ENCODE measurements at regions not wholly inside any gene's neighbourhood (a gene's known extent, or its start where the extent isn't known, plus 50 kb on each side); places are given as distances from the start of the nearest gene placed in this dataset.

- Histone ChIP-seq H4K5ac (ENCODE audit: insufficient read length, low read depth, low read length) (no peak overlapping the region), H3K56ac (ENCODE audit: insufficient read length, low read depth, low read length) (no peak overlapping the region), H3K27me3 (ENCODE audit: insufficient read depth, low read length) (no peaks in the 10 kb centered on the region), H2AFZ (ENCODE audit: low read length) (no peak overlapping the region), H2BK5ac (ENCODE audit: insufficient read length, low read length) (no peak overlapping the region), H3T11ph (ENCODE audit: low read length) (no peak overlapping the region), H2BK15ac (ENCODE audit: low read depth, low read length) (no peak overlapping the region), H3K23me2 (ENCODE audit: insufficient read length, low read depth, low read length, poor library complexity, severe bottlenecking) (no peaks in the 10 kb centered on the region), H4K8ac (replicated peaks; ENCODE audit: insufficient read length, low read depth, low read length) (no peak overlapping the region), H4K20me1 (ENCODE audit: control insufficient read depth, insufficient read depth, insufficient read length) (no peaks in the 10 kb centered on the region), H3K79me2 (ENCODE audit: insufficient read depth, low read length) (no peaks in the 10 kb centered on the region), H3K79me1 (ENCODE audit: insufficient read depth, low read depth, low read length, poor library complexity, severe bottlenecking) (no peaks in the 10 kb centered on the region), H3K9me3 (ENCODE audit: control insufficient read depth, low read depth, low read length) (no peaks in the 10 kb centered on the region), H3K4me2 (ENCODE audit: insufficient read depth, insufficient read length, low read length) (no peak overlapping the region), H3K23ac (ENCODE audit: insufficient read length, low read depth, low read length) (no peak overlapping the region), H2BK20ac (ENCODE audit: low read depth, low read length, poor library complexity, severe bottlenecking) (no peak overlapping the region), H3K14ac (ENCODE audit: insufficient read depth, low read length) (no peak overlapping the region), H2AK5ac (ENCODE audit: insufficient read length, low read length) (no peak overlapping the region), H3K27ac (ENCODE audit: insufficient read length, low read depth, low read length) (no peak overlapping the region), H3K9ac (ENCODE audit: extremely low read depth, insufficient read length, low read length) (no peak overlapping the region), H4K91ac (ENCODE audit: insufficient read length, low read depth, low read length) (no peak overlapping the region), H2BK12ac (ENCODE audit: insufficient read length, low read depth, low read length) (no peak overlapping the region), H3K4ac (ENCODE audit: low read depth, low read length) (no peak overlapping the region), H3K4me1 (ENCODE audit: insufficient read depth, low read length) (peaks cover 2% of the 10 kb centered on the region; the same call in 1 of the 2 replicates), H3K18ac (ENCODE audit: insufficient read length, low read depth, low read length) (no peak overlapping the region), H2BK120ac (ENCODE audit: low read depth, low read length, poor library complexity, severe bottlenecking) (no peak overlapping the region)
- WGBS (ENCODE audit: extremely low coverage, insufficient read length, low lambda C conversion rate): no CpG with 5 or more reads among the region's 2 CpGs
- Mint-ChIP-seq H3K27me3 (ENCODE audit: low read depth) (no peaks in the 10 kb centered on the region), H3K36me3 (ENCODE audit: insufficient read depth in 1 of 3, low read depth in 3 of 3) (no peaks in the 10 kb centered on the region), H3K9me3 (no peaks in the 10 kb centered on the region), H3K4me3 (no peak overlapping the region), H3K27ac (no peak overlapping the region), H3K4me1 (peaks cover 3 to 5% of the 10 kb centered on the region in 2 experiments; a peak in 2 of 4 replicates)
- TF ChIP-seq CTCF (conservative IDR thresholded peaks at IDR 0.05): no peak
- no peak for DNase-seq
Observed at GRCh38 chr11:26841818-26842473, 120.1 kb upstream of the SLC5A12 start.
